Uterus (tissue), 3 donors: ENCODE measurements at regions not wholly inside any gene's neighbourhood (a gene's known extent, or its start where the extent isn't known, plus 50 kb on each side); places are given as distances from the start of the nearest gene placed in this dataset.

ENCODE experiments used
- DNase-seq, 2 donors: peaks; one replicate each; pipeline ENCODE4 v3.0.0-alpha.2; 2019 to 2020
- H3K27ac ChIP-seq, 2 donors: fragments of 200-600 bp; sonication (generic); 1 replicate in 1 of 2; 2 replicates in 1 of 2; pipeline ENCODE4 v1.5.1; 2016 to 2018
- H3K27me3 ChIP-seq, 2 donors: fragments of 200-600 bp; sonication (generic); one replicate each; pipeline ENCODE4 v1.5.1; 2018 to 2019; ENCODE audit warnings: control low read depth in 1 of 2
- H3K36me3 ChIP-seq, 2 donors: fragments of 200-600 bp; sonication (generic); one replicate each; pipeline ENCODE4 v1.5.1; 2019; ENCODE audit warnings: control low read depth in 1 of 2
- H3K4me1 ChIP-seq, 2 donors: fragments of 200-600 bp; sonication (generic); one replicate each; pipeline ENCODE4 v1.5.1; 2018 to 2019; ENCODE audit warnings: control low read depth in 1 of 2
- H3K4me3 ChIP-seq, 2 donors: fragments of 200-600 bp; sonication (generic); 1 replicate in 1 of 2; 2 replicates in 1 of 2; pipeline ENCODE4 v1.5.1; 2018 to 2019; ENCODE audit warnings: mild to moderate bottlenecking in 1 of 2
- H3K9me3 ChIP-seq, 2 donors: fragments of 200-600 bp; sonication (generic); one replicate each; pipeline ENCODE4 v1.5.1; 2019; ENCODE audit warnings: control low read depth in 1 of 2
- CTCF ChIP-seq, 4 experiments: fragments of 200-600 bp in 2 of 4; fragments of 450-650 bp in 2 of 4; sonication (generic) in 2 of 4; IDR thresholded peaks; one replicate each; pipeline ENCODE4 v1.5.1; 2016 to 2019; ENCODE audit warnings: antibody characterized with exemption in 4 of 4, mild to moderate bottlenecking in 2 of 4, moderate library complexity in 1 of 4
- POLR2A ChIP-seq, 2 donors: fragments of 450-650 bp; IDR thresholded peaks; one replicate each; pipeline ENCODE4 v1.6.1; 2016; ENCODE audit warnings: antibody characterized with exemption in 2 of 2, mild to moderate bottlenecking in 1 of 2, moderate library complexity in 1 of 2
- intact Hi-C: fragments of 100-400 bp; cut with DNase I; formaldehyde crosslinking; loops from one replicate; pipeline ENCODE4 v1.15.1; 2023; ENCODE audit warnings: low total_unique reads
- donor health status: DM: yes; HTN: yes; CAD: no.

- Histone ChIP-seq H3K27me3 (no peaks in the 10 kb centered on the region), H3K4me3 (no peak overlapping the region), H3K4me1 (no peaks in the 10 kb centered on the region), H3K36me3 (no peaks in the 10 kb centered on the region), H3K27ac (no peak overlapping the region), H3K9me3 (no peaks in the 10 kb centered on the region)
- no peak for DNase-seq
- intact Hi-C loops = no loop called here
- TF ChIP-seq CTCF (IDR thresholded peaks at IDR 0.05) (no peak), POLR2A (IDR thresholded peaks at IDR 0.05) (no peak)
Observed at GRCh38 chr2:19644763-19645162, 257.0 kb downstream of the TTC32 start.

- intact Hi-C loops = no loop called here
- TF ChIP-seq POLR2A (IDR thresholded peaks at IDR 0.05) (no peak), CTCF (IDR thresholded peaks at IDR 0.05) (no peak)
- no peaks in the 10 kb centered on the region for H3K9me3 ChIP-seq
- no peak overlapping the region for H3K4me3 ChIP-seq
- H3K27me3 ChIP-seq = no peaks in the 10 kb centered on the region
- DNase-seq = no peak
- no peaks in the 10 kb centered on the region for H3K36me3 ChIP-seq
- no peaks in the 10 kb centered on the region for H3K4me1 ChIP-seq
- H3K27ac ChIP-seq = no peak overlapping the region
Observed at GRCh38 chr2:19643117-19643518, 258.7 kb downstream of the TTC32 start.

- intact Hi-C loops = no loop called here
- Histone ChIP-seq H3K4me3 (no peak overlapping the region), H3K9me3 (no peaks in the 10 kb centered on the region), H3K27ac (no peak overlapping the region), H3K36me3 (no peaks in the 10 kb centered on the region), H3K27me3 (no peaks in the 10 kb centered on the region), H3K4me1 (no peaks in the 10 kb centered on the region)
- DNase-seq = no peak
- no peak for TF ChIP-seq CTCF (IDR thresholded peaks at IDR 0.05)
- no peak for TF ChIP-seq POLR2A (IDR thresholded peaks at IDR 0.05)
Observed at GRCh38 chr2:19642501-19642900, 259.3 kb downstream of the TTC32 start.

- H3K9me3 ChIP-seq = no peaks in the 10 kb centered on the region
- intact Hi-C loops = no loop called here
- DNase-seq = no peak
- TF ChIP-seq CTCF (IDR thresholded peaks at IDR 0.05) = no peak
- TF ChIP-seq POLR2A (IDR thresholded peaks at IDR 0.05) = no peak
- no peak overlapping the region for H3K4me3 ChIP-seq
- H3K4me1 ChIP-seq = no peaks in the 10 kb centered on the region
- no peaks in the 10 kb centered on the region for H3K36me3 ChIP-seq
- no peak overlapping the region for H3K27ac ChIP-seq
- H3K27me3 ChIP-seq = no peaks in the 10 kb centered on the region
Observed at GRCh38 chr2:19635951-19636510, 265.8 kb downstream of the TTC32 start.

- H3K9me3 ChIP-seq = peaks cover 0 to 4% of the 10 kb centered on the region in 2 donors
- no peaks in the 10 kb centered on the region for H3K4me1 ChIP-seq
- no peaks in the 10 kb centered on the region for H3K36me3 ChIP-seq
- H3K4me3 ChIP-seq = no peak overlapping the region
- H3K27ac ChIP-seq = no peak overlapping the region
- no peak for TF ChIP-seq CTCF (IDR thresholded peaks at IDR 0.05)
- DNase-seq = peak; percentile 19 to 32
- intact Hi-C loops = no loop called here
- H3K27me3 ChIP-seq = no peaks in the 10 kb centered on the region
Observed at GRCh38 chr2:19632403-19632991, 269.3 kb downstream of the TTC32 start.
